K562 (cell line): ENCODE measurements at regions not wholly inside any gene's neighbourhood (a gene's known extent, or its start where the extent isn't known, plus 50 kb on each side); places are given as distances from the start of the nearest gene placed in this dataset.

Experiments
- BMI1 ChIP-seq: fragments of 150-350 bp; IDR thresholded peaks from 2 replicates; pipeline ENCODE4 v1.6.1; 2014; ENCODE audit warnings: low read length
- CTCFL ChIP-seq: IDR thresholded peaks from 2 replicates; pipeline ENCODE4 v1.6.1; 2011; ENCODE audit warnings: borderline replicate concordance, low read depth, mild to moderate bottlenecking, moderate library complexity, low read length; ENCODE audit not compliant: insufficient read depth, poor library complexity, severe bottlenecking
- DLX4 ChIP-seq: fragments of 250-450 bp; sonication (Bioruptor Pico); IDR thresholded peaks from 2 replicates; pipeline ENCODE4 v1.6.1; 2021; ENCODE audit warnings: mild to moderate bottlenecking
- ELF1 ChIP-seq: fragments of 200-800 bp; sonication (Bioruptor generic); IDR thresholded peaks from 2 replicates; pipeline ENCODE4 v1.6.1; 2016; ENCODE audit warnings: missing genetic modification characterization, missing compliant biosample characterization
- FOXK2 ChIP-seq, 2 experiments: fragments of 450-650 bp; IDR thresholded peaks in 1 of 2; conservative IDR thresholded peaks in 1 of 2; 2 replicates each; pipeline ENCODE4 v1.6.1; 2016; ENCODE audit warnings: low read depth in 2 of 2, mild to moderate bottlenecking in 1 of 2
- GTF2F1 ChIP-seq: IDR thresholded peaks from 2 replicates; pipeline ENCODE4 v1.6.1; 2011; ENCODE audit warnings: low read depth, low read length, improper control_type of control experiment
- MEIS2 ChIP-seq: fragments of 450-650 bp; IDR thresholded peaks from 2 replicates; pipeline ENCODE4 v1.6.1; 2014; ENCODE audit warnings: mild to moderate bottlenecking; ENCODE audit not compliant: partially characterized antibody
- NR2C2 ChIP-seq, 2 experiments: fragments of 200-800 bp in 1 of 2; sonication (Bioruptor generic) in 1 of 2; sonication (generic) in 1 of 2; formaldehyde crosslinking in 1 of 2; IDR thresholded peaks; 2 replicates each; pipeline versions ENCODE4 v1.6.1 to v1.8.0; 2016 to 2022; ENCODE audit warnings: mild to moderate bottlenecking in 1 of 2, missing compliant biosample characterization in 1 of 2, missing genetic modification characterization in 1 of 2, missing genetic modification reagents in 1 of 2
- PBX2 ChIP-seq, 2 experiments: IDR thresholded peaks in 1 of 2; conservative IDR thresholded peaks in 1 of 2; 2 replicates each; pipeline ENCODE4 v1.6.1; 2016; ENCODE audit warnings: low read depth in 2 of 2, mild to moderate bottlenecking in 1 of 2, missing compliant biosample characterization in 1 of 2, missing genetic modification characterization in 1 of 2, moderate library complexity in 1 of 2
- STAT5A ChIP-seq: IDR thresholded peaks from 2 replicates; pipeline ENCODE4 v1.6.1; 2012; ENCODE audit warnings: low read length, inconsistent platforms, borderline replicate concordance
- TEAD4 ChIP-seq, 2 experiments: sonication (generic) in 1 of 2; formaldehyde crosslinking in 1 of 2; IDR thresholded peaks; 2 replicates each; pipeline versions ENCODE4 v1.6.1 to v1.8.0; 2012 to 2022; ENCODE audit warnings: borderline replicate concordance in 1 of 2, inconsistent platforms in 1 of 2, low read length in 1 of 2, mild to moderate bottlenecking in 1 of 2, missing genetic modification reagents in 1 of 2
- ZBTB1 ChIP-seq: sonication (generic); formaldehyde crosslinking; IDR thresholded peaks from 2 replicates; pipeline ENCODE4 v1.8.1; 2023; ENCODE audit warnings: missing genetic modification reagents, low read depth, mild to moderate bottlenecking, borderline replicate concordance
- ZBTB49 ChIP-seq: sonication (generic); formaldehyde crosslinking; IDR thresholded peaks from 2 replicates; pipeline ENCODE4 v1.8.0; 2022; ENCODE audit warnings: missing genetic modification reagents, mild to moderate bottlenecking, borderline replicate concordance
- ZFP36 ChIP-seq: fragments of 150-350 bp; IDR thresholded peaks from 2 replicates; pipeline ENCODE4 v1.6.1; 2018; ENCODE audit warnings: low read length, low read depth; ENCODE audit not compliant: partially characterized antibody
- ZNF174 ChIP-seq: fragments of 250-450 bp; sonication (Bioruptor Pico); IDR thresholded peaks from 2 replicates; pipeline ENCODE4 v1.4.0; 2020; ENCODE audit warnings: mild to moderate bottlenecking
- ZNF584 ChIP-seq: fragments of 200-800 bp; sonication (Bioruptor generic); IDR thresholded peaks from 2 replicates; pipeline ENCODE4 v1.6.1; 2016; ENCODE audit warnings: low read depth, mild to moderate bottlenecking, missing genetic modification characterization, missing compliant biosample characterization
- ZSCAN29 ChIP-seq: fragments of 450-650 bp; IDR thresholded peaks from 2 replicates; pipeline ENCODE4 v1.6.1; 2017

GRCh38 chr2:111624411-111625156 lies 259.4 kb downstream of the ANAPC1 start (continued):
- TF ChIP-seq ZFP36 (no peak), MEIS2 (peak; percentile 91), ELF1 (peak; percentile 60; the same call in 1 of the 2 replicates), GTF2F1 (no peak), CTCFL (no peak), TEAD4 (IDR thresholded peaks at IDR 0.05; ENCODE audit: low read length) (peak; percentile 66; the same call in 1 of the 2 replicates), TEAD4 (CRISPR knock-in tag; IDR thresholded peaks at IDR 0.05; ENCODE audit: borderline replicate concordance) (no peak), ZNF174 (CRISPR knock-in tag) (no peak), ZBTB49 (no peak), DLX4 (no peak), FOXK2 (conservative IDR thresholded peaks at IDR 0.05 in 1 of 2, IDR thresholded peaks at IDR 0.05 in 1 of 2; ENCODE audit: low read depth in 2 of 2) (no peak), BMI1 (no peak), PBX2 (CRISPR knock-in tag; IDR thresholded peaks at IDR 0.05; ENCODE audit: low read depth) (no peak), PBX2 (tag; conservative IDR thresholded peaks at IDR 0.05; ENCODE audit: low read depth) (peak; percentile 85), NR2C2 (CRISPR knock-in tag; IDR thresholded peaks at IDR 0.05) (no peak), NR2C2 (tag; IDR thresholded peaks at IDR 0.05) (peak; percentile 24; the same call in 1 of the 2 replicates), STAT5A (no peak), ZBTB1 (CRISPR knock-in tag) (no peak), ZSCAN29 (no peak), ZNF584 (CRISPR knock-in tag) (no peak)
